GM12864 (cell line): ENCODE measurements at regions not wholly inside any gene's neighbourhood (a gene's known extent, or its start where the extent isn't known, plus 50 kb on each side); places are given as distances from the start of the nearest gene placed in this dataset.

Source experiments
- DNase-seq: peaks from one replicate; pipeline ENCODE4 v3.0.0-alpha.2; 2011; ENCODE audit warnings: low read depth
- H3K4me3 ChIP-seq: 2 replicates; pipeline ENCODE4 v1.5.1; 2011; ENCODE audit warnings: mild to moderate bottlenecking, low read depth, low read length, control low read depth
- TF ChIP-seq, protein P1 (sequence below): IDR thresholded peaks from 2 replicates; pipeline ENCODE4 v1.5.1; 2011; ENCODE audit warnings: low read depth, mild to moderate bottlenecking, moderate library complexity, low read length, control low read depth, inconsistent platforms; ENCODE audit errors: missing control alignments

DNA sequence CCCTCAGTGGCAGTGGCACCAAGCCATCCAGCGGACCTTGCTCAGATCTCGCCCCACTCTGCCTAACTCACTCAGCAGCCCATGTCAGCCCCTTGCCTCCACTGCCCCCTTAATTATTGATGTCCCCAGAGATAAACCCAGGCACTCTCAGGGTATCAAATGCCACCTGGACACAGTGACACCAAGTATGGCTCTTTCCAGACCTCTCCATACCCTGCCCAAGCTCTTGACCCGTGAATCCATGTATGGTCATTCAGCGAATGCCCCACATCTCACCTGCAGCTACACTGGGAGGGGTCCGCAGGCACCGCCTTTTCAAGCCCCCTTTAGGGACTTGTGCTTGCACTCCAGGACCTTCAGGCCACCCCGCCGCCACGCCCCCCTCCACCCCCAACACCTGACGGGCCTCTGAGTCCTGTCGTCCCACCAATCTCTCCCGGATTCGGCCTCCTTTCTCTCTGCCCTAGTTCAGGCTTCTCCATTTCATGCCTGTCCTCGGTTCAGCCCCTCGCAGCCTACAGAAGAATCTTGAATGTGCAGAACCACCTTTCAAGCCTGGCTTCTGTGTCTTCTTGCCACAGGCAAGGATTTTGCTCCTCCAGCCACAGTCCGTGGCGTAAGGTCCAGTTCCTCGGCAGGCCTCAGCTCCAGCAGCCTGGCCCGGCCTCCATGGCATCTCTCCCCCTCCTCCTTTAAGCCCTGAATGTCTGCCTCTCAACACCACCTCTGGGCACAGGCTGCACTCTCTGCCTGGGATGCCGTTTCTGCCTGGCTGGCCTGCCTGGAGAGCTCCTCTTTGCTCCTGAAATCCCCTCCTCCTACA lies 54.1 kb upstream of the ODC1 start:
- no peak overlapping the region for H3K4me3 ChIP-seq
- DNase-seq, result no peak
- TF ChIP-seq, protein P1, sequence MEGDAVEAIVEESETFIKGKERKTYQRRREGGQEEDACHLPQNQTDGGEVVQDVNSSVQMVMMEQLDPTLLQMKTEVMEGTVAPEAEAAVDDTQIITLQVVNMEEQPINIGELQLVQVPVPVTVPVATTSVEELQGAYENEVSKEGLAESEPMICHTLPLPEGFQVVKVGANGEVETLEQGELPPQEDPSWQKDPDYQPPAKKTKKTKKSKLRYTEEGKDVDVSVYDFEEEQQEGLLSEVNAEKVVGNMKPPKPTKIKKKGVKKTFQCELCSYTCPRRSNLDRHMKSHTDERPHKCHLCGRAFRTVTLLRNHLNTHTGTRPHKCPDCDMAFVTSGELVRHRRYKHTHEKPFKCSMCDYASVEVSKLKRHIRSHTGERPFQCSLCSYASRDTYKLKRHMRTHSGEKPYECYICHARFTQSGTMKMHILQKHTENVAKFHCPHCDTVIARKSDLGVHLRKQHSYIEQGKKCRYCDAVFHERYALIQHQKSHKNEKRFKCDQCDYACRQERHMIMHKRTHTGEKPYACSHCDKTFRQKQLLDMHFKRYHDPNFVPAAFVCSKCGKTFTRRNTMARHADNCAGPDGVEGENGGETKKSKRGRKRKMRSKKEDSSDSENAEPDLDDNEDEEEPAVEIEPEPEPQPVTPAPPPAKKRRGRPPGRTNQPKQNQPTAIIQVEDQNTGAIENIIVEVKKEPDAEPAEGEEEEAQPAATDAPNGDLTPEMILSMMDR, result no peak

DNA sequence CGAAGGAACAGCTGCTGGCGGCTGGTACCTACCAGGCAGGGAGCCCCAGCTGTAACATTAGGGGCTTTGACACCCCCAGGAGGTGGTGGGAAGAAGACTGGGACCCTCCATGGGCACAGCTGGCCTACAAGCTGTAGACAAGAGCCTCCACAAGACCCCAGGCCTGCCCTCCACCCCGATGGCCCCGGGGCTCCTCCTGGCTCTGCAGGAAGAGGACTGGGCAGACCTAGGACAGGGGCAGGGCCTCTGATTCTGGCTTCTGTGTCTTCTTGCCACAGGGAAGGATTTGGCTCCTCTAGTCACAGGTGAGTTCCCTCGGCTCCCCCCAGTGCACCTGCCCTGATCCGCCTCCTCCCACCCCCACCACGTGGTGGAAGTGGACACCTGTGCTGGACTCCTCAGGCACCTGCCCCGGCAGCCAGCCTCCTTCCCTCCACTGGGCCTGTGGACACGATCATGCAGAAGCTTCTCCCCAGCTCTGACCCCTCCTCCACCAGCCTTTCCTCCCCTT lies 53.4 kb upstream of the ODC1 start:
- no peak overlapping the region for H3K4me3 ChIP-seq
- no peak for DNase-seq
- TF ChIP-seq, protein P1, result no peak

DNA sequence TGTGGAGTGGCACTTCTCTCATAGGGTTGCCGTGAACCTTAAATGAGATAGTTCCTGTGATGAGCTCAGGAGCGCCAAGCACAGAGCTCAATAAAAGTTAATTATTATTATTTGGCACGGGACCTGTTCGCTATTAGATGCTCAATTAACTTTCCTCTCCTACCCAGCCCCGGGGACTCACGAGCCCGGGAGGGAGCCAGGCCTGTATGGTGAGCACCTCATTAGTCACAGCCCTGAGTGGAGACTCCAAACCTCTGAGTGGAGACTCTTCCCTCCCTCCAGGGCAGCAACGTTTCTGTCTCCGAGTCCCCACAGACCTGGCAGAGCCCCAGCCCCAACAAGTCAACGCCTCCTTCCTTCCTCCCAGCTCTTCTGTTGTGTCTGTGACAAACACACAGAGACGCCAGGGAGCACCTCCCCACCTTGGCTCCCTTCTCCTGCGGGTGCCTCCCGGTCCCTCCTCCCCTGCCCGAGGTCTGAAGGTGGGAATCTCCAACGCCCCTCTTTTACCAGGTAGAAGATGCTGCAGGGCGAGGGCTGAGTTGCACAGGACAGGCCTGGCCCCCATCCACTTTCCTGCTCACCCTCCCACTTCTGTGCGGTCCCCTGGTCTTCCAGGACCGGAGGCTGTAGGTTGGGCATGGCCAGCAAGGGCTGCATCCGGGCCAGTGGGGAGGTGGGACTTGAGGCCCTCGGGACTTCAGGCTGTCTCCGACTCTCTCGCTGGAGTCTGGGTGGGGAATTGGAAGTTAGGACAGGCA lies 52.7 kb upstream of the ODC1 start:
- H3K4me3 ChIP-seq, result no peak overlapping the region
- no peak for DNase-seq
- TF ChIP-seq, protein P1, result no peak

DNA sequence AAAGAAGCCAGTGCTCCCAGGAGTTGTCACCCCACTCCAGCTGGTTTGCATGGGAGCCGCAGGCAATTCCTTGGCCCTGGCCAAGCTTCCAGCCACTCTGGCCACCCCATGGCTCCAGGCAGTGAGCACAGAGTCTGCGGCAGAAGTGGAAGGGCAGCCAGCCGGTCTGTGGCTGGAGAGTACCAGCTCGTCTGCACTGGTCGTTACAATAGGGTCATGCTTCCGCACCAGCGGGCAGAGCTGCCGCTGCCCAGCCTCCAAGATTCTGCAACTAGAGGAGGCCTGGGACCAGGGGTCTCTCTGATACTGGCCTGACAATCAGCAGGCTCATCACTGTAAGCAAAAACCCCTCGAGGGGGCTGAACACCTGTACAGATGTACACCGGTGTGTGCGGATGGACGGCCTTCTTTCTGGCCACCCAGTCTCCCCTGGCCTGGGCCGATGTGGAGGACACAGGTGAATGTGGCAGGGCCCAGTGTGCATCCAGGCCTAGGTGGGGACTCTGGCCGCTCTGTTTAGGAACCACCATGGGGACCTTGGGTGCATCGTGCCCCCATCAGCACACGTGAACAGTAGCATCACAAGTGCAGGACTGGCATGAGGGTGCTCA lies 51.9 kb upstream of the ODC1 start:
- TF ChIP-seq, protein P1, result no peak
- no peak overlapping the region for H3K4me3 ChIP-seq
- no peak for DNase-seq

DNA sequence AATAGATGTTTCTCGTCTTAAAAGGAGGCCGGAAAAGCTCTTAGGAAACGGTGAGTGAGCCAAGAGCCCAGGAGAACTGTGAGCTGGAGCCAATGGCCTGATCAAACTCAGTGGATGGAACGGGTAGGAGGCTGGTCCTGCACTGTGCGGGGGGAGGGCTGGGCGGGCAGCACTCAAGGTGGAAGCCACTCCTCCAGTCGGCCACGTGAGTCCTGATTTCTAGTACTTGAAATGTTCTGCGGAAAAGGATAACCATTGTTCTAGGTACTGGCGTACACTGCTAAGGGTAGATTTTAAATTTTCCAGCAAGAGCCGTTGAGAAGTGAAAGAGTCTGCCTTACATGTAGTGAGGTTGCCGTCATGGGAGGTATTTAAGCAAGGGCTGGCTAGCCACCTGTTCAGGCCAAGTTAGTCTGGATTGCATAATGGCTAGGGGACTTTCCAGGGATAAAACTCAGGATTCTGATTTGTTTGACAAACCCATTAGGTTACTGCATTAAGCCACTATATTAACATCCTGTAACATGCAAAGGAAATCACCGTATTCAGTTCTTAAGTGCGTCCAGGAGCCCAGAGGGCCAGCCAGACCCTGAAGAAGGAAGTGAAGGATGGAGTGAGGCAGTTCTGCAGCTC lies 51.3 kb upstream of the ODC1 start:
- TF ChIP-seq, protein P1, result no peak
- H3K4me3 ChIP-seq, result no peak overlapping the region
- DNase-seq, result no peak

DNA sequence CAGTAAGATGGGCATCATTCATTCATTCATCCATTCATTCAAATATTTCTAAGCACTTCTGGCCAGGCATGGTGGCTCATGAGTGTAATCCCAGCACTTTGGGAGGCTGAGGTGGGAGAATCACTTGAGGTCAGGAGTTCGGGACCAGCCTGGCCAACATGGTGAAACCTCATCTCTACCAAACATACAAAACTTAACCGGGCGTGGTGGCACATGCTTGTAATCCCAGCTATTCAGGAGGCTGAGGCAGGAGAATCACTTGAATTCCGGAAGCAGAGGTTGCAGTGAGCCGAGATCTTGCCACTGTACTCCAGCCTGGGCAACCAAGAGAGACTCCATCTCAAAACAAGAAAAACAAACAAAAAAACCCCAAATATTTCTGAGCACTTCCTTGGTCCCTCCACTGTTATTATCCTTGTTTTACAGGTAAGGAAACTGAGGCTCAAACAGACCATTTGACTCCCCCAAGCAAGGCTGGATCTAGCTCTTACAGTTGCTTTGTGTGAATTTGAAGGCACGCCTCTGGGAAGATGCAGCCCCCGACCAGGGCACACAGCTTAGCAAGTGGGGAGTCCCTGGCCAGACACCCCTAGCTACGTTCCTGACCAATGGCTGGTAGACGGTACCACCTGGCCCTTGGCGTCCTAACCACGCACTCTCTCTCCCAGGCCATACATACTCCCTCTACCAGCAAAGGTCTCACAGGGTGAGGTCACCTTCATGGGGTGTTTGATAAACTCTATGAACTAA lies 50.6 kb upstream of the ODC1 start:
- TF ChIP-seq, protein P1, result no peak
- no peak for DNase-seq
- no peak overlapping the region for H3K4me3 ChIP-seq
